ENCODE measurements at regions not wholly inside any gene's neighbourhood (a gene's known extent, or its start where the extent isn't known, plus 50 kb on each side); places are given as distances from the start of the nearest gene placed in this dataset.
"Not testable (repeated sequence)": the region's sequence is repeated elsewhere in the genome, so short reads cannot be mapped to it uniquely, and the experiment has no call there.

GRCh38 chr20:51126337-51126736 is 103.4 kb upstream of the KCNG1 start:
- H3K27ac ChIP-seq (ENCODE audit: low read depth, low read length) = no peak overlapping the region
- H3K27me3 ChIP-seq (ENCODE audit: control insufficient read depth, insufficient read depth, low read length) = no peaks in the 10 kb centered on the region
- no peak overlapping the region for H3K4me3 ChIP-seq (ENCODE audit: low read depth, low read length)
- no peak overlapping the region for H3K9ac ChIP-seq (ENCODE audit: low read depth, low read length)
- peaks cover 7% of the 10 kb centered on the region; the same call in 1 of the 2 replicates for H3K4me1 ChIP-seq (ENCODE audit: control insufficient read depth, insufficient read depth, low read length)
- H3K36me3 ChIP-seq (ENCODE audit: control insufficient read depth, insufficient read depth, low read length) = no peaks in the 10 kb centered on the region
- H3K9me3 ChIP-seq (ENCODE audit: control insufficient read depth, insufficient read depth, low read length) = no peaks in the 10 kb centered on the region

GRCh38 chr20:51125780-51126179 is 102.9 kb upstream of the KCNG1 start:
- Histone ChIP-seq H3K4me3 (ENCODE audit: low read depth, low read length) (no peak overlapping the region), H3K9ac (ENCODE audit: low read depth, low read length) (no peak overlapping the region), H3K27me3 (ENCODE audit: control insufficient read depth, insufficient read depth, low read length) (no peaks in the 10 kb centered on the region; the same call in 1 of the 2 replicates), H3K27ac (ENCODE audit: low read depth, low read length) (no peak overlapping the region), H3K4me1 (ENCODE audit: control insufficient read depth, insufficient read depth, low read length) (peaks cover 13% of the 10 kb centered on the region; the same call in 1 of the 2 replicates), H3K9me3 (ENCODE audit: control insufficient read depth, insufficient read depth, low read length) (no peaks in the 10 kb centered on the region), H3K36me3 (ENCODE audit: control insufficient read depth, insufficient read depth, low read length) (no peaks in the 10 kb centered on the region)

- H3K27me3 ChIP-seq (ENCODE audit: control insufficient read depth, insufficient read depth, low read length) = no peaks in the 10 kb centered on the region; the same call in 1 of the 2 replicates
- H3K36me3 ChIP-seq (ENCODE audit: control insufficient read depth, insufficient read depth, low read length) = no peaks in the 10 kb centered on the region
- peaks cover 14% of the 10 kb centered on the region; the same call in 1 of the 2 replicates for H3K4me1 ChIP-seq (ENCODE audit: control insufficient read depth, insufficient read depth, low read length)
Measured at GRCh38 chr20:51125105-51125504, 102.2 kb upstream of the KCNG1 start.

GRCh38 chr20:51123887-51124286 is 101.0 kb upstream of the KCNG1 start:
- not testable (repeated sequence) for H3K9me3 ChIP-seq (ENCODE audit: control insufficient read depth, insufficient read depth, low read length); H3K9ac ChIP-seq (ENCODE audit: low read depth, low read length); H3K4me3 ChIP-seq (ENCODE audit: low read depth, low read length); H3K36me3 ChIP-seq (ENCODE audit: control insufficient read depth, insufficient read depth, low read length); H3K27me3 ChIP-seq (ENCODE audit: control insufficient read depth, insufficient read depth, low read length); H3K27ac ChIP-seq (ENCODE audit: low read depth, low read length)
- H3K4me1 ChIP-seq (ENCODE audit: control insufficient read depth, insufficient read depth, low read length) = peaks cover 19% of the 10 kb centered on the region; the same call in 1 of the 2 replicates

More at GRCh38 chr20:51125105-51125504, 102.2 kb upstream of the KCNG1 start:
- Histone ChIP-seq H3K4me3 (ENCODE audit: low read depth, low read length) (no peak overlapping the region), H3K9ac (ENCODE audit: low read depth, low read length) (no peak overlapping the region), H3K27ac (ENCODE audit: low read depth, low read length) (no peak overlapping the region), H3K9me3 (ENCODE audit: control insufficient read depth, insufficient read depth, low read length) (no peaks in the 10 kb centered on the region)

GRCh38 chr20:51122931-51123658 is 100.2 kb upstream of the KCNG1 start:
- H3K9me3 ChIP-seq (ENCODE audit: control insufficient read depth, insufficient read depth, low read length) = no peaks in the 10 kb centered on the region
- no peak overlapping the region for H3K4me3 ChIP-seq (ENCODE audit: low read depth, low read length)
- H3K27me3 ChIP-seq (ENCODE audit: control insufficient read depth, insufficient read depth, low read length) = no peaks in the 10 kb centered on the region; the same call in 1 of the 2 replicates
- H3K9ac ChIP-seq (ENCODE audit: low read depth, low read length) = no peak overlapping the region
- H3K4me1 ChIP-seq (ENCODE audit: control insufficient read depth, insufficient read depth, low read length) = peaks cover 24% of the 10 kb centered on the region; the same call in 1 of the 2 replicates
- no peak overlapping the region for H3K27ac ChIP-seq (ENCODE audit: low read depth, low read length)
- no peaks in the 10 kb centered on the region for H3K36me3 ChIP-seq (ENCODE audit: control insufficient read depth, insufficient read depth, low read length)

GRCh38 chr20:51121901-51122412 is 99.0 kb upstream of the KCNG1 start:
- Histone ChIP-seq H3K36me3 (ENCODE audit: control insufficient read depth, insufficient read depth, low read length) (no peaks in the 10 kb centered on the region), H3K27ac (ENCODE audit: low read depth, low read length) (no peak overlapping the region), H3K4me3 (ENCODE audit: low read depth, low read length) (no peak overlapping the region), H3K9ac (ENCODE audit: low read depth, low read length) (no peak overlapping the region), H3K4me1 (ENCODE audit: control insufficient read depth, insufficient read depth, low read length) (peaks cover 24% of the 10 kb centered on the region; the same call in 1 of the 2 replicates), H3K9me3 (ENCODE audit: control insufficient read depth, insufficient read depth, low read length) (no peaks in the 10 kb centered on the region), H3K27me3 (ENCODE audit: control insufficient read depth, insufficient read depth, low read length) (no peaks in the 10 kb centered on the region; the same call in 1 of the 2 replicates)

- H3K4me3 ChIP-seq (ENCODE audit: low read depth, low read length) = no peak overlapping the region
- no peak overlapping the region for H3K27ac ChIP-seq (ENCODE audit: low read depth, low read length)
- H3K9ac ChIP-seq (ENCODE audit: low read depth, low read length) = no peak overlapping the region
- no peaks in the 10 kb centered on the region for H3K36me3 ChIP-seq (ENCODE audit: control insufficient read depth, insufficient read depth, low read length)
- no peaks in the 10 kb centered on the region for H3K9me3 ChIP-seq (ENCODE audit: control insufficient read depth, insufficient read depth, low read length)
- H3K27me3 ChIP-seq (ENCODE audit: control insufficient read depth, insufficient read depth, low read length) = no peaks in the 10 kb centered on the region; the same call in 1 of the 2 replicates
- peaks cover 24% of the 10 kb centered on the region; the same call in 1 of the 2 replicates for H3K4me1 ChIP-seq (ENCODE audit: control insufficient read depth, insufficient read depth, low read length)
Measured at GRCh38 chr20:51121272-51121671, 98.4 kb upstream of the KCNG1 start.

- Histone ChIP-seq H3K9ac (ENCODE audit: low read depth, low read length) (no peak overlapping the region), H3K36me3 (ENCODE audit: control insufficient read depth, insufficient read depth, low read length) (no peaks in the 10 kb centered on the region), H3K4me1 (ENCODE audit: control insufficient read depth, insufficient read depth, low read length) (peaks cover 24% of the 10 kb centered on the region; the same call in 1 of the 2 replicates), H3K27ac (ENCODE audit: low read depth, low read length) (no peak overlapping the region), H3K4me3 (ENCODE audit: low read depth, low read length) (no peak overlapping the region), H3K9me3 (ENCODE audit: control insufficient read depth, insufficient read depth, low read length) (no peaks in the 10 kb centered on the region), H3K27me3 (ENCODE audit: control insufficient read depth, insufficient read depth, low read length) (no peaks in the 10 kb centered on the region; the same call in 1 of the 2 replicates)
Measured at GRCh38 chr20:51120868-51121267, 98.0 kb upstream of the KCNG1 start.

- Histone ChIP-seq H3K9ac (ENCODE audit: low read depth, low read length) (no peak overlapping the region), H3K4me3 (ENCODE audit: low read depth, low read length) (no peak overlapping the region), H3K9me3 (ENCODE audit: control insufficient read depth, insufficient read depth, low read length) (no peaks in the 10 kb centered on the region), H3K36me3 (ENCODE audit: control insufficient read depth, insufficient read depth, low read length) (no peaks in the 10 kb centered on the region), H3K27me3 (ENCODE audit: control insufficient read depth, insufficient read depth, low read length) (no peaks in the 10 kb centered on the region; the same call in 1 of the 2 replicates), H3K27ac (ENCODE audit: low read depth, low read length) (no peak overlapping the region), H3K4me1 (ENCODE audit: control insufficient read depth, insufficient read depth, low read length) (peaks cover 24% of the 10 kb centered on the region; the same call in 1 of the 2 replicates)
Measured at GRCh38 chr20:51120438-51120837, 97.5 kb upstream of the KCNG1 start.

GRCh38 chr20:51119914-51120313 is 97.0 kb upstream of the KCNG1 start:
- Histone ChIP-seq H3K27ac (ENCODE audit: low read depth, low read length) (no peak overlapping the region), H3K36me3 (ENCODE audit: control insufficient read depth, insufficient read depth, low read length) (no peaks in the 10 kb centered on the region), H3K9ac (ENCODE audit: low read depth, low read length) (no peak overlapping the region), H3K27me3 (ENCODE audit: control insufficient read depth, insufficient read depth, low read length) (no peaks in the 10 kb centered on the region; the same call in 1 of the 2 replicates), H3K4me1 (ENCODE audit: control insufficient read depth, insufficient read depth, low read length) (peaks cover 24% of the 10 kb centered on the region; the same call in 1 of the 2 replicates), H3K4me3 (ENCODE audit: low read depth, low read length) (no peak overlapping the region), H3K9me3 (ENCODE audit: control insufficient read depth, insufficient read depth, low read length) (no peaks in the 10 kb centered on the region)

GRCh38 chr20:51118985-51119527 is 96.1 kb upstream of the KCNG1 start:
- H3K4me3 ChIP-seq (ENCODE audit: low read depth, low read length) = no peak overlapping the region
- no peak overlapping the region for H3K9ac ChIP-seq (ENCODE audit: low read depth, low read length)
- no peaks in the 10 kb centered on the region; the same call in 1 of the 2 replicates for H3K27me3 ChIP-seq (ENCODE audit: control insufficient read depth, insufficient read depth, low read length)
- H3K4me1 ChIP-seq (ENCODE audit: control insufficient read depth, insufficient read depth, low read length) = peaks cover 24% of the 10 kb centered on the region; the same call in 1 of the 2 replicates
- H3K9me3 ChIP-seq (ENCODE audit: control insufficient read depth, insufficient read depth, low read length) = no peaks in the 10 kb centered on the region
- no peaks in the 10 kb centered on the region for H3K36me3 ChIP-seq (ENCODE audit: control insufficient read depth, insufficient read depth, low read length)
- H3K27ac ChIP-seq (ENCODE audit: low read depth, low read length) = no peak overlapping the region
